C4-2B (cell line): ENCODE measurements at regions not wholly inside any gene's neighbourhood (a gene's known extent, or its start where the extent isn't known, plus 50 kb on each side); places are given as distances from the start of the nearest gene placed in this dataset.

Experiments used
- ZFX ChIP-seq: fragments of 450-650 bp; IDR thresholded peaks from 2 replicates; pipeline ENCODE4 v1.6.1; 2017
- TF ChIP-seq, protein P1 (sequence below): fragments of 450-650 bp; conservative IDR thresholded peaks from 2 replicates; pipeline ENCODE4 v1.5.1; 2017; ENCODE audit warnings: mild to moderate bottlenecking

DNA sequence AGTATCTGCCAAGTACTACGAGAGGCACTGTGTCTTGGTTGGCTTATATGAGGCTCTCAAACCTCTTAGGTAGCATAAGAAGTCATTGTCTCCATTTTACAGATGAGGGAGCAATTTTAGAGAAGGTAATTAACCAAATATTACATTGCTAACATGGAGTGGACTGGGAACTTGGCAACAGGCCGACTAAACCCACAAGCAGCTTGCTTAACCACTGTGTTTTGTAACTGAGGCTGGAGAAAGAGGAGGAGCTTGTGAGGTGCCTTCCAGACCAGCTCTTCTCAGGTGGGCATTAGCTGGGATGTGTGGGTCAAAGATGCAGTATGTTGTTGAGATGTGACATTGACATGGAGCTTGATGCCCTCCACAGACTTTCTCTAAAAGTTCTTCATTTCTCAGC, 835.6 kb upstream of the RBFOX1 start:
- TF ChIP-seq, protein P1, sequence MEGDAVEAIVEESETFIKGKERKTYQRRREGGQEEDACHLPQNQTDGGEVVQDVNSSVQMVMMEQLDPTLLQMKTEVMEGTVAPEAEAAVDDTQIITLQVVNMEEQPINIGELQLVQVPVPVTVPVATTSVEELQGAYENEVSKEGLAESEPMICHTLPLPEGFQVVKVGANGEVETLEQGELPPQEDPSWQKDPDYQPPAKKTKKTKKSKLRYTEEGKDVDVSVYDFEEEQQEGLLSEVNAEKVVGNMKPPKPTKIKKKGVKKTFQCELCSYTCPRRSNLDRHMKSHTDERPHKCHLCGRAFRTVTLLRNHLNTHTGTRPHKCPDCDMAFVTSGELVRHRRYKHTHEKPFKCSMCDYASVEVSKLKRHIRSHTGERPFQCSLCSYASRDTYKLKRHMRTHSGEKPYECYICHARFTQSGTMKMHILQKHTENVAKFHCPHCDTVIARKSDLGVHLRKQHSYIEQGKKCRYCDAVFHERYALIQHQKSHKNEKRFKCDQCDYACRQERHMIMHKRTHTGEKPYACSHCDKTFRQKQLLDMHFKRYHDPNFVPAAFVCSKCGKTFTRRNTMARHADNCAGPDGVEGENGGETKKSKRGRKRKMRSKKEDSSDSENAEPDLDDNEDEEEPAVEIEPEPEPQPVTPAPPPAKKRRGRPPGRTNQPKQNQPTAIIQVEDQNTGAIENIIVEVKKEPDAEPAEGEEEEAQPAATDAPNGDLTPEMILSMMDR = no peak
- no peak for TF ChIP-seq ZFX
